ENCODE measurements at regions not wholly inside any gene's neighbourhood (a gene's known extent, or its start where the extent isn't known, plus 50 kb on each side); places are given as distances from the start of the nearest gene placed in this dataset.

- TF ChIP-seq GATA2 (IDR thresholded peaks at IDR 0.05; ENCODE audit: low read depth, low read length) (no peak), GATA3 (IDR thresholded peaks at IDR 0.05; ENCODE audit: low read depth, low read length) (no peak)
Observed at GRCh38 chr2:180246268-180246667, 239.2 kb upstream of the CWC22 start.
